Loucy (cell line): ENCODE measurements at regions not wholly inside any gene's neighbourhood (a gene's known extent, or its start where the extent isn't known, plus 50 kb on each side); places are given as distances from the start of the nearest gene placed in this dataset.

Source experiments
- H2AFZ ChIP-seq: fragments of 200-600 bp; sonication (generic); 2 replicates; pipeline ENCODE4 v1.6.0; 2016; ENCODE audit warnings: antibody characterized with exemption, mild to moderate bottlenecking, low read length, moderate library complexity
- H3F3A ChIP-seq: fragments of 200-600 bp; 2 replicates; pipeline ENCODE4 v1.6.0; 2016; ENCODE audit warnings: antibody characterized with exemption, low read depth, mild to moderate bottlenecking
- H3K27me3 ChIP-seq: fragments of 200-600 bp; sonication (generic); 2 replicates; pipeline ENCODE4 v1.6.1; 2014; ENCODE audit warnings: low read length, mild to moderate bottlenecking; ENCODE audit not compliant: insufficient read depth, poor library complexity, severe bottlenecking
- H3K36me3 ChIP-seq: fragments of 200-600 bp; sonication (generic); 2 replicates; pipeline ENCODE4 v1.6.1; 2016; ENCODE audit warnings: low read length; ENCODE audit not compliant: insufficient read depth
- H3K4me1 ChIP-seq: fragments of 200-600 bp; sonication (generic); 2 replicates; pipeline ENCODE4 v1.5.1; 2014; ENCODE audit warnings: low read length, mild to moderate bottlenecking; ENCODE audit not compliant: insufficient read depth, poor library complexity, severe bottlenecking
- H3K4me2 ChIP-seq: fragments of 200-600 bp; sonication (generic); 2 replicates; pipeline ENCODE4 v1.6.0; 2014; ENCODE audit warnings: antibody characterized with exemption, low read length, low read depth, mild to moderate bottlenecking; ENCODE audit not compliant: poor library complexity, severe bottlenecking
- H3K4me3 ChIP-seq: fragments of 200-600 bp; sonication (generic); 2 replicates; pipeline ENCODE4 v1.5.1; 2014; ENCODE audit warnings: low read length, mild to moderate bottlenecking, mixed read lengths; ENCODE audit not compliant: poor library complexity, severe bottlenecking
- H3K79me2 ChIP-seq: fragments of 200-600 bp; sonication (generic); 2 replicates; pipeline ENCODE4 v1.6.1; 2014; ENCODE audit warnings: low read length; ENCODE audit not compliant: insufficient read depth
- H3K9ac ChIP-seq: fragments of 200-600 bp; sonication (generic); 2 replicates; pipeline ENCODE4 v1.6.0; 2014; ENCODE audit warnings: mild to moderate bottlenecking, low read depth, low read length, moderate library complexity; ENCODE audit not compliant: poor library complexity, severe bottlenecking
- H3K9me2 ChIP-seq: fragments of 200-600 bp; sonication (generic); replicated peaks from 2 replicates; pipeline ENCODE4 v1.6.1; 2016; ENCODE audit warnings: low read depth, low read length, mixed read lengths
- H3K9me3 ChIP-seq: fragments of 200-600 bp; sonication (generic); 2 replicates; pipeline ENCODE4 v1.6.1; 2014; ENCODE audit warnings: mild to moderate bottlenecking, antibody characterized with exemption, low read length, low read depth; ENCODE audit not compliant: insufficient read depth
- H4K20me1 ChIP-seq: fragments of 200-600 bp; sonication (generic); 2 replicates; pipeline ENCODE4 v1.6.0; 2014; ENCODE audit warnings: antibody characterized with exemption, low read length, mild to moderate bottlenecking; ENCODE audit not compliant: insufficient read depth, poor library complexity, severe bottlenecking
- EZH2phosphoT487 ChIP-seq: fragments of 200-600 bp; IDR thresholded peaks from 2 replicates; pipeline ENCODE4 v1.6.1; 2018; ENCODE audit warnings: antibody characterized with exemption, mild to moderate bottlenecking, moderate library complexity, borderline replicate concordance
- TF ChIP-seq, protein P1 (sequence below): fragments of 200-600 bp; sonication (generic); conservative IDR thresholded peaks from 2 replicates; pipeline ENCODE4 v1.5.1; 2014; ENCODE audit warnings: mild to moderate bottlenecking, antibody characterized with exemption, low read length

GRCh38 chr16:79320956-79321355 is 279.6 kb downstream of the MAF start:
- no peaks in the 10 kb centered on the region for H3K27me3 ChIP-seq
- no peak overlapping the region for H2AFZ ChIP-seq
- no peaks in the 10 kb centered on the region for H4K20me1 ChIP-seq
- TF ChIP-seq, protein P1, sequence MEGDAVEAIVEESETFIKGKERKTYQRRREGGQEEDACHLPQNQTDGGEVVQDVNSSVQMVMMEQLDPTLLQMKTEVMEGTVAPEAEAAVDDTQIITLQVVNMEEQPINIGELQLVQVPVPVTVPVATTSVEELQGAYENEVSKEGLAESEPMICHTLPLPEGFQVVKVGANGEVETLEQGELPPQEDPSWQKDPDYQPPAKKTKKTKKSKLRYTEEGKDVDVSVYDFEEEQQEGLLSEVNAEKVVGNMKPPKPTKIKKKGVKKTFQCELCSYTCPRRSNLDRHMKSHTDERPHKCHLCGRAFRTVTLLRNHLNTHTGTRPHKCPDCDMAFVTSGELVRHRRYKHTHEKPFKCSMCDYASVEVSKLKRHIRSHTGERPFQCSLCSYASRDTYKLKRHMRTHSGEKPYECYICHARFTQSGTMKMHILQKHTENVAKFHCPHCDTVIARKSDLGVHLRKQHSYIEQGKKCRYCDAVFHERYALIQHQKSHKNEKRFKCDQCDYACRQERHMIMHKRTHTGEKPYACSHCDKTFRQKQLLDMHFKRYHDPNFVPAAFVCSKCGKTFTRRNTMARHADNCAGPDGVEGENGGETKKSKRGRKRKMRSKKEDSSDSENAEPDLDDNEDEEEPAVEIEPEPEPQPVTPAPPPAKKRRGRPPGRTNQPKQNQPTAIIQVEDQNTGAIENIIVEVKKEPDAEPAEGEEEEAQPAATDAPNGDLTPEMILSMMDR, result no peak
- no peak for TF ChIP-seq EZH2phosphoT487
- H3K79me2 ChIP-seq, result no peaks in the 10 kb centered on the region
- H3K9me3 ChIP-seq, result no peaks in the 10 kb centered on the region
- no peak overlapping the region for H3K4me2 ChIP-seq
- no peaks in the 10 kb centered on the region for H3K9me2 ChIP-seq
- no peaks in the 10 kb centered on the region for H3K4me1 ChIP-seq
- no peaks in the 10 kb centered on the region for H3F3A ChIP-seq
- H3K36me3 ChIP-seq, result no peaks in the 10 kb centered on the region
- no peak overlapping the region for H3K4me3 ChIP-seq
- H3K9ac ChIP-seq, result no peak overlapping the region

DNA sequence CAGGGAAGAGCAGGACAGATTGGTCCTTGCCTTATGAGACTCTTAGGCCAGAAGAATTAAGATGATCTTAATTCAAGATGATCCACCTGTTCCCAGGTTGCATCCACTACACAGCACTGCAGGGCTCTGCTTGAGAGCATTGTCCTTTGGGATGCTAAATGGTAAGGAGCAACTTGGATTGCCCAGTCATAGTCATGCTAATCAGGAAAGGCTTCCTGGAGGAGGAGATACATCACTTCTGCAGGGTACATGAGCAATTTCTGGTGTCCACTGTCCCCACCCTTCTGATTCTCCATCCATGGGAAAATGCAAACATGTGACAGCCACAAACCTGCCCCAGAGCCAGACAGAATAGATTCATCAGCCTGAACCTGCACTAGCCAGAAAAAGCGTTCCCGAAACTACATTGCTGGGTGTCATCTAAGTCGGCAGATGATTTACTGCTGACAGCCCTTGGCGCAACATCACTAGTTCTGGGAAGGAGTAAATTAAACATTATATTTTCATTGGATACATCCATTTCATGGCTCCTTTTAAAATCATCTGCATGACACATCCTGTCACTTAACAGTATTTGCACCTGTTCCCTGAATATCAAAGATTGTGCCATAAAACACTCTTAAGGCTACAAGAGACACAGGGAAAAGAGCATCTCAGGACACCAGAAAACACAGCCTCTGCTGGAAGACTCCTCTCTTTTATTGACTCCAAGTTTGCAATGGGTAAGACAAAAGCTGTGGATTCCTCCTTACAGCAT is 282.2 kb downstream of the MAF start:
- H3K9ac ChIP-seq, result no peak overlapping the region
- H3F3A ChIP-seq, result no peaks in the 10 kb centered on the region
- H4K20me1 ChIP-seq, result no peaks in the 10 kb centered on the region
- no peaks in the 10 kb centered on the region for H3K36me3 ChIP-seq
- no peak for TF ChIP-seq EZH2phosphoT487
- TF ChIP-seq, protein P1, result no peak
- H3K4me3 ChIP-seq, result no peak overlapping the region
- H3K27me3 ChIP-seq, result no peaks in the 10 kb centered on the region
- H3K4me1 ChIP-seq, result no peaks in the 10 kb centered on the region
- H2AFZ ChIP-seq, result no peak overlapping the region
- no peaks in the 10 kb centered on the region for H3K9me2 ChIP-seq
- no peaks in the 10 kb centered on the region for H3K79me2 ChIP-seq
- H3K4me2 ChIP-seq, result no peak overlapping the region
- no peaks in the 10 kb centered on the region for H3K9me3 ChIP-seq

- no peaks in the 10 kb centered on the region for H3K27me3 ChIP-seq
- H4K20me1 ChIP-seq, result no peaks in the 10 kb centered on the region
- no peaks in the 10 kb centered on the region for H3K9me2 ChIP-seq
- H3K9me3 ChIP-seq, result no peaks in the 10 kb centered on the region
- no peaks in the 10 kb centered on the region for H3K79me2 ChIP-seq
- H3K4me3 ChIP-seq, result no peak overlapping the region
- no peak overlapping the region for H3K9ac ChIP-seq
- no peaks in the 10 kb centered on the region for H3K4me1 ChIP-seq
- H3K4me2 ChIP-seq, result no peak overlapping the region
- H2AFZ ChIP-seq, result no peak overlapping the region
- H3F3A ChIP-seq, result no peaks in the 10 kb centered on the region
- TF ChIP-seq, protein P1, result no peak
- no peak for TF ChIP-seq EZH2phosphoT487
- no peaks in the 10 kb centered on the region for H3K36me3 ChIP-seq
These were observed 283.0 kb downstream of the MAF start for GRCh38 chr16:79317521-79317920.
